Glutamatergic neuron (in vitro differentiated cells): ENCODE measurements at regions not wholly inside any gene's neighbourhood (a gene's known extent, or its start where the extent isn't known, plus 50 kb on each side); places are given as distances from the start of the nearest gene placed in this dataset.

Experiments
- DNase-seq: peaks from one replicate; pipeline ENCODE4 v3.0.0; 2022
- H3K27ac Mint-ChIP-seq: one replicate; pipeline ENCODE4 v1.8.0; 2020; ENCODE audit warnings: mild to moderate bottlenecking, mixed read lengths, inconsistent platforms; ENCODE audit not compliant: unreplicated experiment
- H3K27me3 Mint-ChIP-seq: one replicate; pipeline ENCODE4 v1.8.0; 2020; ENCODE audit warnings: mild to moderate bottlenecking, moderate library complexity, mixed read lengths, inconsistent platforms; ENCODE audit not compliant: unreplicated experiment
- H3K36me3 Mint-ChIP-seq: one replicate; pipeline ENCODE4 v1.8.0; 2020; ENCODE audit warnings: mild to moderate bottlenecking, mixed read lengths, inconsistent platforms; ENCODE audit not compliant: unreplicated experiment
- H3K4me1 Mint-ChIP-seq: one replicate; pipeline ENCODE4 v1.8.0; 2020; ENCODE audit warnings: mild to moderate bottlenecking, low read depth, mixed read lengths, inconsistent platforms; ENCODE audit not compliant: unreplicated experiment
- H3K4me3 Mint-ChIP-seq: one replicate; pipeline ENCODE4 v1.8.0; 2020; ENCODE audit warnings: mild to moderate bottlenecking, mixed read lengths, inconsistent platforms; ENCODE audit not compliant: unreplicated experiment
- H3K9me3 Mint-ChIP-seq: one replicate; pipeline ENCODE4 v1.8.0; 2020; ENCODE audit warnings: mild to moderate bottlenecking, moderate library complexity, mixed read lengths, inconsistent platforms; ENCODE audit not compliant: unreplicated experiment
- CTCF ChIP-seq: fragments of 200-600 bp; sonication (generic); IDR thresholded peaks from one replicate; pipeline ENCODE4 v1.5.0; 2021; ENCODE audit not compliant: partially characterized antibody, unreplicated experiment

DNA sequence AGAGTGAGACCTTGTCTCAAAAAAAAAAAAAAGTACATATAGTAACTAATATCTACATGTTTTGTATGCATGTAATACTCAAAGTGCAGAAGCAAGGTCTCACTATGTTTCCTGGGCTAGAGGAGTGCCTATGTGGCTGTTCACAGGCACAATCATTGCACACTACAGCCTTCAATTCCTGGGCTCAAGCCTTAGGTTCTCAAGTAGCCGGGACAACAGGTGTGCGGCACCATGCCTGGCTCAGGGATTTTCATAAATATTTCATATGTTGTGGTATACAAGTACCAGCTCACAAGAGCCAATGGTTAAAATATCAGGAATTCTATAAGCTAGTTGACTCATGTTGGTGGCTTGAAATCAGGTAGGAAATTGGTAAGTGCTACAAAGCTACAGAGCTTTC lies 94.8 kb downstream of the LARP7 start:
- H3K4me1 Mint-ChIP-seq, result no peaks in the 10 kb centered on the region
- H3K36me3 Mint-ChIP-seq, result no peaks in the 10 kb centered on the region
- no peak for TF ChIP-seq CTCF
- no peaks in the 10 kb centered on the region for H3K27me3 Mint-ChIP-seq
- H3K9me3 Mint-ChIP-seq, result no peaks in the 10 kb centered on the region
- H3K27ac Mint-ChIP-seq, result no peak overlapping the region
- no peak for DNase-seq
- H3K4me3 Mint-ChIP-seq, result no peak overlapping the region

GRCh38 chr4:112732142-112732541 lies 95.2 kb downstream of the LARP7 start:
- H3K27ac Mint-ChIP-seq, result no peak overlapping the region
- H3K4me3 Mint-ChIP-seq, result no peak overlapping the region
- TF ChIP-seq CTCF, result no peak
- no peaks in the 10 kb centered on the region for H3K27me3 Mint-ChIP-seq
- H3K4me1 Mint-ChIP-seq, result no peaks in the 10 kb centered on the region
- H3K36me3 Mint-ChIP-seq, result no peaks in the 10 kb centered on the region
- no peak for DNase-seq
- no peaks in the 10 kb centered on the region for H3K9me3 Mint-ChIP-seq

GRCh38 chr4:112735474-112735951 lies 98.6 kb downstream of the LARP7 start:
- Mint-ChIP-seq H3K27ac (no peak overlapping the region), H3K4me3 (no peak overlapping the region), H3K36me3 (no peaks in the 10 kb centered on the region), H3K4me1 (no peaks in the 10 kb centered on the region), H3K27me3 (no peaks in the 10 kb centered on the region), H3K9me3 (no peaks in the 10 kb centered on the region)
- no peak for TF ChIP-seq CTCF
- DNase-seq, result no peak

DNA sequence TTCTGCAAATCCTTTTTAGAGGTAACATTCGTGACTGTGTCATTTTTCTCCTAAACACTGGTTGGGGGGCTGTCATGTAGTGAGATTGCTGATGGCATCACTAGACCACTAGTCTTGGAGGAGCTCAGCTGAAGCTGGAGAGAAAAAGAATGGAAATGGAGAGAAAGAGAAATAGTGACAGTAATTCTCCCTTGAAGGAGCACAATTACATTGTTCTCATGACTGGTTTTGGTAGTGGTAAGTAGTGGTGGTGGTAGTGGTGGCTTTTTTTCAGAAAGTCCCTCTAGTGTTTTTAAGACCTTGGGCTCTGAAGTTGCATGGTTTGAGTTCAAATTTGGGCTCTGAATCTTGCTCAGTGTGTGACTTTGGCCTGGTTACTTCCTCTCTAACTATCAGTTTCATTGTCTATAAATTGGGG lies 99.8 kb downstream of the LARP7 start:
- Mint-ChIP-seq H3K36me3 (no peaks in the 10 kb centered on the region), H3K9me3 (no peaks in the 10 kb centered on the region), H3K4me3 (no peak overlapping the region), H3K27ac (no peak overlapping the region), H3K4me1 (no peaks in the 10 kb centered on the region), H3K27me3 (peaks cover 3% of the 10 kb centered on the region)
- TF ChIP-seq CTCF, result no peak
- no peak for DNase-seq

- H3K4me3 Mint-ChIP-seq, result no peak overlapping the region
- no peaks in the 10 kb centered on the region for H3K4me1 Mint-ChIP-seq
- H3K27me3 Mint-ChIP-seq, result peaks cover 3% of the 10 kb centered on the region
These were observed 102.5 kb downstream of the LARP7 start for GRCh38 chr4:112739442-112739841.

More at GRCh38 chr4:112739442-112739841, 102.5 kb downstream of the LARP7 start:
- DNase-seq, result no peak
- Mint-ChIP-seq H3K36me3 (no peaks in the 10 kb centered on the region), H3K27ac (no peak overlapping the region), H3K9me3 (no peaks in the 10 kb centered on the region)
- TF ChIP-seq CTCF, result no peak
